Keratinocyte (primary cell): ENCODE measurements at regions not wholly inside any gene's neighbourhood (a gene's known extent, or its start where the extent isn't known, plus 50 kb on each side); places are given as distances from the start of the nearest gene placed in this dataset.

Experiments
- DNase-seq: peaks from one replicate; pipeline ENCODE4 v3.0.0-alpha.2; 2011; ENCODE audit warnings: low read depth, missing footprints, low spot score
- FAIRE-seq: peaks from 2 replicates; lab custom pipeline; 2011; peaks lifted over from hg19 to GRCh38; lab: Jason Lieb, UNC
- H2AFZ ChIP-seq: 2 replicates; pipeline ENCODE4 v1.6.0; 2012; ENCODE audit warnings: low read length, control low read depth, inconsistent platforms; ENCODE audit not compliant: control insufficient read depth
- H3K27ac ChIP-seq: 2 replicates; pipeline ENCODE4 v1.5.1; 2011; ENCODE audit warnings: low read length; ENCODE audit not compliant: control insufficient read depth, insufficient read depth
- H3K27me3 ChIP-seq: 3 replicates; pipeline ENCODE4 v1.6.0; 2011; ENCODE audit warnings: low read length; ENCODE audit not compliant: control insufficient read depth, insufficient read depth; ENCODE audit errors: extremely low read depth
- H3K36me3 ChIP-seq, 2 experiments: 2 replicates in 1 of 2; 3 replicates in 1 of 2; pipeline ENCODE4 v1.5.1; 2011; ENCODE audit warnings: low read length in 2 of 2, mild to moderate bottlenecking in 1 of 2; ENCODE audit not compliant: control insufficient read depth in 2 of 2, insufficient read depth in 2 of 2; ENCODE audit errors: extremely low read depth in 1 of 2
- H3K4me1 ChIP-seq: 3 replicates; pipeline ENCODE4 v1.5.1; 2011; ENCODE audit warnings: low read length; ENCODE audit not compliant: control insufficient read depth, insufficient read depth; ENCODE audit errors: extremely low read depth
- H3K4me2 ChIP-seq: 3 replicates; pipeline ENCODE4 v1.6.0; 2011; ENCODE audit warnings: low read depth, low read length; ENCODE audit not compliant: control insufficient read depth, insufficient read depth; ENCODE audit errors: extremely low read depth
- H3K4me3 ChIP-seq, 3 experiments: fragments of 200-600 bp in 1 of 3; sonication (generic) in 1 of 3; 2 replicates in 2 of 3; 3 replicates in 1 of 3; pipeline ENCODE4 v1.5.1; 2011 to 2016; ENCODE audit warnings: low read length in 3 of 3, mild to moderate bottlenecking in 3 of 3, control low read depth in 2 of 3, inconsistent platforms in 1 of 3, low read depth in 1 of 3, mixed read lengths in 1 of 3, mixed run types in 1 of 3, moderate library complexity in 1 of 3; ENCODE audit not compliant: control insufficient read depth in 2 of 3, insufficient read depth in 2 of 3; ENCODE audit errors: extremely low read depth in 1 of 3
- H3K79me2 ChIP-seq: 2 replicates; pipeline ENCODE4 v1.6.0; 2012; ENCODE audit warnings: low read length; ENCODE audit not compliant: control insufficient read depth, insufficient read depth
- H3K9ac ChIP-seq: 3 replicates; pipeline ENCODE4 v1.6.0; 2011; ENCODE audit warnings: low read length; ENCODE audit not compliant: control insufficient read depth, insufficient read depth; ENCODE audit errors: extremely low read depth
- H3K9me1 ChIP-seq: 3 replicates; pipeline ENCODE4 v1.6.0; 2011; ENCODE audit warnings: low read length; ENCODE audit not compliant: control insufficient read depth, insufficient read depth; ENCODE audit errors: extremely low read depth
- H3K9me3 ChIP-seq: 2 replicates; pipeline ENCODE4 v1.5.1; 2012; ENCODE audit warnings: low read depth, low read length; ENCODE audit not compliant: control insufficient read depth
- H4K20me1 ChIP-seq: 3 replicates; pipeline ENCODE4 v1.6.0; 2011; ENCODE audit warnings: low read length; ENCODE audit not compliant: control insufficient read depth, insufficient read depth; ENCODE audit errors: extremely low read depth
- EZH2 ChIP-seq: IDR thresholded peaks from one replicate; pipeline ENCODE4 v1.6.1; 2012; ENCODE audit warnings: inconsistent platforms, mild to moderate bottlenecking, low read length, moderate library complexity
- dilution Hi-C: fragments of 300-500 bp; cut with MboI; formaldehyde crosslinking; loops from one replicate; pipeline ENCODE4 v1.7.0; 2020; ENCODE audit warnings: low sequenced_read_pairs; ENCODE audit not compliant: extremely low pct_ligation_motif_present
- TF ChIP-seq, protein P1 (sequence below), 3 experiments: IDR thresholded peaks in 1 of 3; conservative IDR thresholded peaks in 1 of 3; optimal IDR thresholded peaks in 1 of 3; 2 replicates in 2 of 3; 3 replicates in 1 of 3; pipeline versions ENCODE3 to v1.5.1; 2011; ENCODE audit warnings: low read length in 3 of 3, mild to moderate bottlenecking in 3 of 3, moderate library complexity in 2 of 3, control low read depth in 1 of 3, inconsistent platforms in 1 of 3; ENCODE audit not compliant: insufficient read depth in 2 of 3; ENCODE audit errors: extremely low read depth in 1 of 3

DNA sequence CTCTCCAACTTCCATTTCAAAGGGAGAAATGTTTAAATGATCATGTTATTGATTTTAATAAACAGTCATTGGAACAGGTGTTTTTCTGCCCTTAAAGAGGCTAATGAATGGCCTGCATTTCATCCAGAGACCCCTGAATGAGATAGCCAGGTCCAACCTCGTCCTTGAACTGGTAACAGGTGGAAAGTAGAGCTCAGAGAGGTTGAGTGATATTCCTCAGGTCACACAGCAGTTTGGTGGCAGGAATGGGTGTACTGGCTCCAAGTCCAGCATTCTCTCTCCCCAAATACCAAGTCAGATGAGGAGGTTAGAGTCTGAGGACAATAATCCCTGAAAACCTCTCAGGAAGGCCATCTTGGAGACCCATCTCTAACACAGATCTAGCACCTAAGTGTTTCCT lies 81.7 kb upstream of the ANO1 start:
- dilution Hi-C loops, result no loop called here
- Histone ChIP-seq H3K9me1 (no peaks in the 10 kb centered on the region), H3K27me3 (no peaks in the 10 kb centered on the region)

DNA sequence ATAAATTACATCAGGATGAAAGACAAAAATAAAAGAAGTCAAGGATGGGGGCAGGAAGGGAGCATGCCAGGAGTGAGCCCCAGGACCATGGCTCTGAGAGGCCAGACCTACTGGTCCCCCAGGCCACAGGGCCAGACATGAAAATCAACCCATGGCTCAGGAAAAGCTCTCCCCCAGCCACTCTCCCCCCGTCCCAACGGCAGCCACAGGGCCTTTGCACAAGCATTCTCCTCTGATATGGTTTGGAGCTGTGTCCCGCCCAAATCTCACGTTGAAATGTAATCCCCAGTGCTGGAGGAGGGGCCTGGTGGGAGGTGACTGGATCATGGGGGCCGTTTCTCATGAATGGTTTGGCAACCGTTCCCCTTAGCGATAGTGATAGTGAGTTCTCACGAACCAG lies 80.8 kb upstream of the ANO1 start:
- no peak overlapping the region for H3K27ac ChIP-seq
- H4K20me1 ChIP-seq, result no peaks in the 10 kb centered on the region
- no peak for DNase-seq
- no peak overlapping the region for H3K9ac ChIP-seq
- H3K79me2 ChIP-seq, result no peaks in the 10 kb centered on the region
- dilution Hi-C loops, result no loop called here
- no peaks in the 10 kb centered on the region for H3K9me1 ChIP-seq
- no peak overlapping the region for H2AFZ ChIP-seq
- peaks cover 22% of the 10 kb centered on the region for H3K4me1 ChIP-seq
- no peak overlapping the region for H3K4me3 ChIP-seq
- FAIRE-seq, result no peak
- H3K4me2 ChIP-seq, result no peak overlapping the region
- H3K27me3 ChIP-seq, result no peaks in the 10 kb centered on the region
- no peaks in the 10 kb centered on the region for H3K9me3 ChIP-seq
- H3K36me3 ChIP-seq, result no peaks in the 10 kb centered on the region
- TF ChIP-seq EZH2, result no peak
- TF ChIP-seq, protein P1, sequence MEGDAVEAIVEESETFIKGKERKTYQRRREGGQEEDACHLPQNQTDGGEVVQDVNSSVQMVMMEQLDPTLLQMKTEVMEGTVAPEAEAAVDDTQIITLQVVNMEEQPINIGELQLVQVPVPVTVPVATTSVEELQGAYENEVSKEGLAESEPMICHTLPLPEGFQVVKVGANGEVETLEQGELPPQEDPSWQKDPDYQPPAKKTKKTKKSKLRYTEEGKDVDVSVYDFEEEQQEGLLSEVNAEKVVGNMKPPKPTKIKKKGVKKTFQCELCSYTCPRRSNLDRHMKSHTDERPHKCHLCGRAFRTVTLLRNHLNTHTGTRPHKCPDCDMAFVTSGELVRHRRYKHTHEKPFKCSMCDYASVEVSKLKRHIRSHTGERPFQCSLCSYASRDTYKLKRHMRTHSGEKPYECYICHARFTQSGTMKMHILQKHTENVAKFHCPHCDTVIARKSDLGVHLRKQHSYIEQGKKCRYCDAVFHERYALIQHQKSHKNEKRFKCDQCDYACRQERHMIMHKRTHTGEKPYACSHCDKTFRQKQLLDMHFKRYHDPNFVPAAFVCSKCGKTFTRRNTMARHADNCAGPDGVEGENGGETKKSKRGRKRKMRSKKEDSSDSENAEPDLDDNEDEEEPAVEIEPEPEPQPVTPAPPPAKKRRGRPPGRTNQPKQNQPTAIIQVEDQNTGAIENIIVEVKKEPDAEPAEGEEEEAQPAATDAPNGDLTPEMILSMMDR (optimal IDR thresholded peaks at IDR 0.05 in 1 of 3, IDR thresholded peaks at IDR 0.05 in 1 of 3, conservative IDR thresholded peaks at IDR 0.05 in 1 of 3; ENCODE audit: extremely low read depth in 1 of 3, insufficient read depth in 2 of 3, low read length in 3 of 3), result no peak

More for the DNA sequence above, 81.7 kb upstream of the ANO1 start:
- TF ChIP-seq EZH2, result no peak
- TF ChIP-seq, protein P1 (optimal IDR thresholded peaks at IDR 0.05 in 1 of 3, IDR thresholded peaks at IDR 0.05 in 1 of 3, conservative IDR thresholded peaks at IDR 0.05 in 1 of 3; ENCODE audit: extremely low read depth in 1 of 3, insufficient read depth in 2 of 3, low read length in 3 of 3), result no peak
- no peaks in the 10 kb centered on the region for H3K79me2 ChIP-seq
- no peaks in the 10 kb centered on the region for H4K20me1 ChIP-seq
- H3K4me3 ChIP-seq, result no peak overlapping the region
- H3K27ac ChIP-seq, result no peak overlapping the region
- H3K9ac ChIP-seq, result no peak overlapping the region
- H3K36me3 ChIP-seq, result no peaks in the 10 kb centered on the region
- DNase-seq, result no peak
- H2AFZ ChIP-seq, result no peak overlapping the region
- no peak for FAIRE-seq
- no peaks in the 10 kb centered on the region for H3K9me3 ChIP-seq
- peaks cover 22% of the 10 kb centered on the region for H3K4me1 ChIP-seq
- no peak overlapping the region for H3K4me2 ChIP-seq
